ENCODE measurements at regions not wholly inside any gene's neighbourhood (a gene's known extent, or its start where the extent isn't known, plus 50 kb on each side); places are given as distances from the start of the nearest gene placed in this dataset.

DNA sequence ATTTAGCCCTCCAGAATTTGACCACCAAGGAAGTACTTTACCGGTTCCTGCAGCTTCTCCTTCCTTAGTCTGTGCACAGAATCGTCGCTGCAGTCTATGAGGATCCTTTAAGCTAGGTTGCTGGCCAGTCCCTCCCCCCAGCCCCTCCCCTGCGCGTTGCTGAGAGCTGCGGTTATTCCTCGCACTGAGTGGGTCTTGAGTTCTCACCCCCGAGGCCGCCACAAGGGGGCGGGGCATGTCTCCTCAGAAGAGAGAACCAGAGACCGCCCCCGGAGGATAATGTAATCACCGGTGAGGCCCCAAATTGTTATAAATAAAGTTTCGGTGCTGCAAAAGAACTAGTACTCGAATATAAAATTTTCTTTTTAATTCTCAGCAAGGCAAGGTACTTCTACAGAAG, 1184.9 kb upstream of the CDH2 start:
- TF ChIP-seq, protein P1, sequence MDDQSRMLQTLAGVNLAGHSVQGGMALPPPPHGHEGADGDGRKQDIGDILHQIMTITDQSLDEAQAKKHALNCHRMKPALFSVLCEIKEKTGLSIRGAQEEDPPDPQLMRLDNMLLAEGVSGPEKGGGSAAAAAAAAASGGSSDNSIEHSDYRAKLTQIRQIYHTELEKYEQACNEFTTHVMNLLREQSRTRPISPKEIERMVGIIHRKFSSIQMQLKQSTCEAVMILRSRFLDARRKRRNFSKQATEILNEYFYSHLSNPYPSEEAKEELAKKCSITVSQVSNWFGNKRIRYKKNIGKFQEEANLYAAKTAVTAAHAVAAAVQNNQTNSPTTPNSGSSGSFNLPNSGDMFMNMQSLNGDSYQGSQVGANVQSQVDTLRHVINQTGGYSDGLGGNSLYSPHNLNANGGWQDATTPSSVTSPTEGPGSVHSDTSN (CRISPR knock-in tag; IDR thresholded peaks at IDR 0.05): no peak
- TF ChIP-seq, protein P2, sequence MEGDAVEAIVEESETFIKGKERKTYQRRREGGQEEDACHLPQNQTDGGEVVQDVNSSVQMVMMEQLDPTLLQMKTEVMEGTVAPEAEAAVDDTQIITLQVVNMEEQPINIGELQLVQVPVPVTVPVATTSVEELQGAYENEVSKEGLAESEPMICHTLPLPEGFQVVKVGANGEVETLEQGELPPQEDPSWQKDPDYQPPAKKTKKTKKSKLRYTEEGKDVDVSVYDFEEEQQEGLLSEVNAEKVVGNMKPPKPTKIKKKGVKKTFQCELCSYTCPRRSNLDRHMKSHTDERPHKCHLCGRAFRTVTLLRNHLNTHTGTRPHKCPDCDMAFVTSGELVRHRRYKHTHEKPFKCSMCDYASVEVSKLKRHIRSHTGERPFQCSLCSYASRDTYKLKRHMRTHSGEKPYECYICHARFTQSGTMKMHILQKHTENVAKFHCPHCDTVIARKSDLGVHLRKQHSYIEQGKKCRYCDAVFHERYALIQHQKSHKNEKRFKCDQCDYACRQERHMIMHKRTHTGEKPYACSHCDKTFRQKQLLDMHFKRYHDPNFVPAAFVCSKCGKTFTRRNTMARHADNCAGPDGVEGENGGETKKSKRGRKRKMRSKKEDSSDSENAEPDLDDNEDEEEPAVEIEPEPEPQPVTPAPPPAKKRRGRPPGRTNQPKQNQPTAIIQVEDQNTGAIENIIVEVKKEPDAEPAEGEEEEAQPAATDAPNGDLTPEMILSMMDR (tag by site-specific recombination; IDR thresholded peaks at IDR 0.05): no peak
- TF ChIP-seq ZNF274 (IDR thresholded peaks at IDR 0.05; ENCODE audit: low read length): no peak
- no peak for TF ChIP-seq ZNF274 (tag by site-specific recombination; IDR thresholded peaks at IDR 0.05; ENCODE audit: borderline replicate concordance)
- TF ChIP-seq ZSCAN23 (tag by site-specific recombination; IDR thresholded peaks at IDR 0.05): no peak
- TF ChIP-seq ZNF585B (tag by site-specific recombination; IDR thresholded peaks at IDR 0.05): no peak
- no peak for TF ChIP-seq ZNF266 (tag by site-specific recombination; IDR thresholded peaks at IDR 0.05; ENCODE audit: low read depth)
- TF ChIP-seq, protein P3, sequence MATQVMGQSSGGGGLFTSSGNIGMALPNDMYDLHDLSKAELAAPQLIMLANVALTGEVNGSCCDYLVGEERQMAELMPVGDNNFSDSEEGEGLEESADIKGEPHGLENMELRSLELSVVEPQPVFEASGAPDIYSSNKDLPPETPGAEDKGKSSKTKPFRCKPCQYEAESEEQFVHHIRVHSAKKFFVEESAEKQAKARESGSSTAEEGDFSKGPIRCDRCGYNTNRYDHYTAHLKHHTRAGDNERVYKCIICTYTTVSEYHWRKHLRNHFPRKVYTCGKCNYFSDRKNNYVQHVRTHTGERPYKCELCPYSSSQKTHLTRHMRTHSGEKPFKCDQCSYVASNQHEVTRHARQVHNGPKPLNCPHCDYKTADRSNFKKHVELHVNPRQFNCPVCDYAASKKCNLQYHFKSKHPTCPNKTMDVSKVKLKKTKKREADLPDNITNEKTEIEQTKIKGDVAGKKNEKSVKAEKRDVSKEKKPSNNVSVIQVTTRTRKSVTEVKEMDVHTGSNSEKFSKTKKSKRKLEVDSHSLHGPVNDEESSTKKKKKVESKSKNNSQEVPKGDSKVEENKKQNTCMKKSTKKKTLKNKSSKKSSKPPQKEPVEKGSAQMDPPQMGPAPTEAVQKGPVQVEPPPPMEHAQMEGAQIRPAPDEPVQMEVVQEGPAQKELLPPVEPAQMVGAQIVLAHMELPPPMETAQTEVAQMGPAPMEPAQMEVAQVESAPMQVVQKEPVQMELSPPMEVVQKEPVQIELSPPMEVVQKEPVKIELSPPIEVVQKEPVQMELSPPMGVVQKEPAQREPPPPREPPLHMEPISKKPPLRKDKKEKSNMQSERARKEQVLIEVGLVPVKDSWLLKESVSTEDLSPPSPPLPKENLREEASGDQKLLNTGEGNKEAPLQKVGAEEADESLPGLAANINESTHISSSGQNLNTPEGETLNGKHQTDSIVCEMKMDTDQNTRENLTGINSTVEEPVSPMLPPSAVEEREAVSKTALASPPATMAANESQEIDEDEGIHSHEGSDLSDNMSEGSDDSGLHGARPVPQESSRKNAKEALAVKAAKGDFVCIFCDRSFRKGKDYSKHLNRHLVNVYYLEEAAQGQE (tag by site-specific recombination; IDR thresholded peaks at IDR 0.05): no peak
